ENCODE measurements at regions not wholly inside any gene's neighbourhood (a gene's known extent, or its start where the extent isn't known, plus 50 kb on each side); places are given as distances from the start of the nearest gene placed in this dataset.

DNA sequence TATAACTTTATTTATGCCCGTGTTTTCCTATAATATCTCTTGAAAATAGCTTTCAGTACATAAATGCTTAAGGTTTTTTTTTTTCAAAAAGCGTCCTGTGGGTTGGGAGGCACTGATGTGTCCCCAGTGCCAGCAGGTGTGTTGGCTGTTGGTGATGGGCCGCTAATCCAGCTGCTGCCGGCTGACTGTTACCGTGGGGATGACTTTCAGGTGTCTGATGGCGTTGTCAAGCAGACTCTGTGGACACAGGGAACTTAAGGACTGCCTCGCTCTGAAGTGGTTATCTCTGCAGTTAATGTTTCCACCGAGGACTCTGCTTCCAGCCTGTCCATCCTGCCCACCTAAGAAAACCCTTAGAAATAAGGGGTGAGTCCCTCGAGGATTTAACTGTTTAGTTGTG, 94.5 kb downstream of the ANKRD10 start:
- TF ChIP-seq, protein P1, sequence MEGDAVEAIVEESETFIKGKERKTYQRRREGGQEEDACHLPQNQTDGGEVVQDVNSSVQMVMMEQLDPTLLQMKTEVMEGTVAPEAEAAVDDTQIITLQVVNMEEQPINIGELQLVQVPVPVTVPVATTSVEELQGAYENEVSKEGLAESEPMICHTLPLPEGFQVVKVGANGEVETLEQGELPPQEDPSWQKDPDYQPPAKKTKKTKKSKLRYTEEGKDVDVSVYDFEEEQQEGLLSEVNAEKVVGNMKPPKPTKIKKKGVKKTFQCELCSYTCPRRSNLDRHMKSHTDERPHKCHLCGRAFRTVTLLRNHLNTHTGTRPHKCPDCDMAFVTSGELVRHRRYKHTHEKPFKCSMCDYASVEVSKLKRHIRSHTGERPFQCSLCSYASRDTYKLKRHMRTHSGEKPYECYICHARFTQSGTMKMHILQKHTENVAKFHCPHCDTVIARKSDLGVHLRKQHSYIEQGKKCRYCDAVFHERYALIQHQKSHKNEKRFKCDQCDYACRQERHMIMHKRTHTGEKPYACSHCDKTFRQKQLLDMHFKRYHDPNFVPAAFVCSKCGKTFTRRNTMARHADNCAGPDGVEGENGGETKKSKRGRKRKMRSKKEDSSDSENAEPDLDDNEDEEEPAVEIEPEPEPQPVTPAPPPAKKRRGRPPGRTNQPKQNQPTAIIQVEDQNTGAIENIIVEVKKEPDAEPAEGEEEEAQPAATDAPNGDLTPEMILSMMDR (IDR thresholded peaks at IDR 0.05 in 8 of 11, conservative IDR thresholded peaks at IDR 0.05 in 3 of 11): no peak
- TF ChIP-seq POLR2AphosphoS5 (IDR thresholded peaks at IDR 0.05): no peak

Measured in spleen (tissue), 7 donors.